HG03342 (cell line): ENCODE measurements at regions not wholly inside any gene's neighbourhood (a gene's known extent, or its start where the extent isn't known, plus 50 kb on each side); places are given as distances from the start of the nearest gene placed in this dataset.
"Not testable (repeated sequence)": the region's sequence is repeated elsewhere in the genome, so short reads cannot be mapped to it uniquely, and the experiment has no call there.

Experiments used
- ATAC-seq: cut with Tn5 transposase; IDR thresholded peaks from one replicate; pipeline ENCODE4 v1.9.1; 2021; ENCODE audit warnings: mild to moderate bottlenecking, moderate library complexity; ENCODE audit not compliant: unreplicated experiment

DNA sequence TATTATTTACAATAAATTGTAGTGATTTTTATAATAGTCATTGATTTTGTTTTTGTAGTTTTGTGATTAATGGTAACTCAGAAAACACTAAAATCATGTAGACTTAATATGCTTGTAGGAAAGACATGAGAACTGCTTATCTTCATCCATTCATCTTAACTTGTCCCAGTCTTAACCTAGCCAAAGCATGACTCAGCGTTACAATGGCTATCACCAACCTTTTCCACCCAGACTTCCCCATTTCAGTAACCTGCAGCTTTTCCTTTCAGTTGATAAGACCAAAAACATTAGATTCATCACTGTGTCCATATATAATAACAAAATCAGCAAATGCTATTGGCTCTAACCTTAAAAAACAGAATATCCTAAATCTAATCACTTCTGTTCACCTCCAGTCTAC is 106.2 kb upstream of the KLF8 start:
- ATAC-seq: no peak

DNA sequence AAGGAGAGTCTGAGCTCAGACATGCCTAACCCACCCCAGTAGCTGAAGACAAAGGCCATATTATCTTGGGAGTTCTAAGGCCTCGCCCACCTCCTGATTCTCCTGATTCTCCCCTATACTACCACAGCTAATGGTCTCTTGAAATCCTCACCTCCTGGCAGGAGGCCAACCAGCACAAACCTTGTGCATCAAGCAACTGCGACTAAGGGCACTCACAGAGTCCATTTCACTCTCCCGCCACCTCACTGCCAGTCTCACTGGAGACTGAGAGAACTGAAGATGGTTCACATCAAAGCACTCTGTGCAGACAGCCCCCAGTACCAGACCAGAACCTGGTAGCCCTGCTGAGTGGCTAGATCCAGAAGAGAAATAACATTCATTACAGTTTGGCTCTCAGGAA is 102.1 kb upstream of the KLF8 start:
- no peak for ATAC-seq

DNA sequence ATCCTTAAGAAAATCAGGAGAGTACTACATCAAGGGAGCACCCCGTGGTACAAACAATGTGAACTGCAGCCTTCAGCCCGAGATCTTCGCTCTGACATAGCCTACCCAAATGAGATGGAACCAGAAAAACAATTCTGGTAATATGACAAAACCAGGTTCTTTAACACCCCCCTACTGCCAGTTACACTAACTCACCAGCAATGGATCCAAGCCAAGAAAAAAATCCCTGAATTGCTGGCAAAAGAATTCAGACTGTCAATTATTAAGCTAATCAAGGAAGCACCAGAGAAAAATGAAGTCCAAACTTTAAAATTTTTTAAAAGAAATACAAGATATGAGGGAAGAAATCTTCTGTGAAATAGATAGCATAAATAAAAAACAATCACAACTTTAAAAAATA is 101.7 kb upstream of the KLF8 start:
- no peak for ATAC-seq

DNA sequence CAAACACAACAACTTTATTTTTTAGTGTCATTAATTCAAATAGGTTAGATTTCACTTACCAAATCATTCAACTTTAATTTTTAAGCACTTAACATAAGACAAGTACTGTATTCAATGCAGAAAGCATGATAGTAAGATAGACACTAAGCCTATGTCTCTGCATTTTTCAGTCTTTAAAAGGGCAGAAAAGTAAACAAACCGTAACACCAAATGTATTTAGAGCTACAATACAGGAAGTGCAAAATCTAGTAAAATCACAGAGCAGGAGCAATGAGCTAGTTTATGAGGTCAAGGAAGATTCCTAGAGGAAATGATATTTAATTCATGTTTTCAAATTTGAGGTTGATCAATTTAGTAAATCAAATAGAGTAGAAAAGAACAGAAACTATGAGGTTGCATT is 68.0 kb upstream of the KLF8 start:
- not testable (repeated sequence) for ATAC-seq
